ENCODE measurements at regions not wholly inside any gene's neighbourhood (a gene's known extent, or its start where the extent isn't known, plus 50 kb on each side); places are given as distances from the start of the nearest gene placed in this dataset.
"Not testable (repeated sequence)": the region's sequence is repeated elsewhere in the genome, so short reads cannot be mapped to it uniquely, and the experiment has no call there.

- Histone ChIP-seq H3K36me3 (no peaks in the 10 kb centered on the region), H3K27me3 (no peaks in the 10 kb centered on the region), H3K4me3 (no peak overlapping the region), H3K9me3 (no peaks in the 10 kb centered on the region), H3K27ac (no peak overlapping the region), H3K4me1 (no peaks in the 10 kb centered on the region)
- no peak for TF ChIP-seq POLR2A (IDR thresholded peaks at IDR 0.05)
- TF ChIP-seq, protein P1, sequence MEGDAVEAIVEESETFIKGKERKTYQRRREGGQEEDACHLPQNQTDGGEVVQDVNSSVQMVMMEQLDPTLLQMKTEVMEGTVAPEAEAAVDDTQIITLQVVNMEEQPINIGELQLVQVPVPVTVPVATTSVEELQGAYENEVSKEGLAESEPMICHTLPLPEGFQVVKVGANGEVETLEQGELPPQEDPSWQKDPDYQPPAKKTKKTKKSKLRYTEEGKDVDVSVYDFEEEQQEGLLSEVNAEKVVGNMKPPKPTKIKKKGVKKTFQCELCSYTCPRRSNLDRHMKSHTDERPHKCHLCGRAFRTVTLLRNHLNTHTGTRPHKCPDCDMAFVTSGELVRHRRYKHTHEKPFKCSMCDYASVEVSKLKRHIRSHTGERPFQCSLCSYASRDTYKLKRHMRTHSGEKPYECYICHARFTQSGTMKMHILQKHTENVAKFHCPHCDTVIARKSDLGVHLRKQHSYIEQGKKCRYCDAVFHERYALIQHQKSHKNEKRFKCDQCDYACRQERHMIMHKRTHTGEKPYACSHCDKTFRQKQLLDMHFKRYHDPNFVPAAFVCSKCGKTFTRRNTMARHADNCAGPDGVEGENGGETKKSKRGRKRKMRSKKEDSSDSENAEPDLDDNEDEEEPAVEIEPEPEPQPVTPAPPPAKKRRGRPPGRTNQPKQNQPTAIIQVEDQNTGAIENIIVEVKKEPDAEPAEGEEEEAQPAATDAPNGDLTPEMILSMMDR (IDR thresholded peaks at IDR 0.05): no peak
- DNase-seq: no peak
- intact Hi-C loops (cut with DNase I; ENCODE audit: low total_unique reads): no loop called here
Measured at GRCh38 chr7:64429232-64429631, 115.5 kb downstream of the ZNF736 start.

DNA sequence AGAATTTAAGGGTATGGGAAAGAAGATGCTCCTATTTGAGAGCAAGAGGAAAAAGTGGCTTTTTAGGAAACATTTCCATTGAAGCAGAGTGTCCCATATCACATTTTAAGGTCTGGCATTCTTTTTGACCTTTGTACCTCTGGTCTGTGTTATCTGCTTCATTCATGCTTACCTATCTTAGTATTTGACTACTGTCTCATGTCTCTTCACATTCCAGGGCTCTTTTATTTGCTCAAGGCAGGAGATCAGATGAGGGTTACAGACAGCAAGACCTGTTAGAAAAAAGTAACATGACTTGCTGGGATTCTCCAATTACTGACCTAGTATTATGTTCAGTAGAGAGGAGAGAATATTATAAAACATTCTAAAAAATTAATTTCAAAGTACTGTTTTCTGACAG is 111.7 kb downstream of the ZNF736 start:
- H3K27me3 ChIP-seq; H3K36me3 ChIP-seq; H3K4me3 ChIP-seq; DNase-seq; H3K4me1 ChIP-seq; intact Hi-C loops (cut with DNase I; ENCODE audit: low total_unique reads); H3K9me3 ChIP-seq; H3K27ac ChIP-seq: not testable (repeated sequence)

- Histone ChIP-seq H3K36me3 (no peaks in the 10 kb centered on the region), H3K4me3 (no peak overlapping the region), H3K4me1 (no peaks in the 10 kb centered on the region), H3K9me3 (no peaks in the 10 kb centered on the region), H3K27me3 (no peaks in the 10 kb centered on the region), H3K27ac (no peak overlapping the region)
- TF ChIP-seq POLR2A (IDR thresholded peaks at IDR 0.05): no peak
- TF ChIP-seq, protein P1 (IDR thresholded peaks at IDR 0.05): no peak
- intact Hi-C loops (cut with DNase I; ENCODE audit: low total_unique reads): no loop called here
- DNase-seq: no peak
Measured at GRCh38 chr7:64407148-64407547, 93.4 kb downstream of the ZNF736 start.

All from uterus (tissue), 3 donors.